Activated naive CD4-positive, alpha-beta T cell (primary cell): ENCODE measurements at regions not wholly inside any gene's neighbourhood (a gene's known extent, or its start where the extent isn't known, plus 50 kb on each side); places are given as distances from the start of the nearest gene placed in this dataset.
"Not testable (repeated sequence)": the region's sequence is repeated elsewhere in the genome, so short reads cannot be mapped to it uniquely, and the experiment has no call there.

Source experiments
- DNase-seq, 4 experiments: peaks; one replicate each; lab custom pipeline; 2025; lab: John Stamatoyannopoulos, UW

DNA sequence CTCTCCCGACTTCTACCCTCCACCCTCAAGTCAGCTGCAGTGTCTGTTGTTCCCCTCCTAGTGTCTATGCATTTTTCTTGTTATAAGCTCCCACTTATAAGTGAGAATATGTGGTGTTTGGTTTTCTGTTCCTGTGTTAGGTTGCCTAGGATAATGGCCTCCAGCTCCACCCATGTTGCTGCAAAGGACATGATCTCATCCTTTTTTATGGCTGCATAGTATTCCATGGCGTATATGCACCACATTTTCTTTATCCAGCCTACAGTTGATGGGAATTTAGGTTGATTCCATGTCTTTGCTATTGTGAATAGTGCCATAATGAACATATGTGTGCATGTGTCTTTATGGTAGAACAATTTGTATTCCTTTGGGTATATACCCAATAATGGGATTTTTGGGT lies 80.7 kb downstream of the SPTSSA start:
- not testable (repeated sequence) for DNase-seq

DNA sequence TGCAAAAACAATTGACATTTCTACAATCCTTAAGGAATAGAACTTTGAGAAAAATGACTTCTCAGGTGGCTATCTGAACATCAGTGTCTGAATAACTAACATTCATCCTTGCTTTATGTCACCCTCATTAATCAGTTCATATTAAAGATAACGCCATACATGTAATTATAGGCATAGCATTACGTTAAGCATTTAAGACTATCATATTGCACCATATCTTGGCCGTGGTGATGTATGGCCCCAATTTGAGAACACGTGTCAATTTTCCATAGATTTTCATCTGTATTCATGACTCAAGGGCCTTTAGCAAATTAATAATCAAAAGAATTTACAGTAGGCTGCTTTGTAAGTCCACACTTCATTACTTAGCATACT lies 81.6 kb downstream of the SPTSSA start:
- no peak for DNase-seq

GRCh38 chr14:34379816-34380470 lies 82.1 kb downstream of the SPTSSA start:
- no peak for DNase-seq

DNA sequence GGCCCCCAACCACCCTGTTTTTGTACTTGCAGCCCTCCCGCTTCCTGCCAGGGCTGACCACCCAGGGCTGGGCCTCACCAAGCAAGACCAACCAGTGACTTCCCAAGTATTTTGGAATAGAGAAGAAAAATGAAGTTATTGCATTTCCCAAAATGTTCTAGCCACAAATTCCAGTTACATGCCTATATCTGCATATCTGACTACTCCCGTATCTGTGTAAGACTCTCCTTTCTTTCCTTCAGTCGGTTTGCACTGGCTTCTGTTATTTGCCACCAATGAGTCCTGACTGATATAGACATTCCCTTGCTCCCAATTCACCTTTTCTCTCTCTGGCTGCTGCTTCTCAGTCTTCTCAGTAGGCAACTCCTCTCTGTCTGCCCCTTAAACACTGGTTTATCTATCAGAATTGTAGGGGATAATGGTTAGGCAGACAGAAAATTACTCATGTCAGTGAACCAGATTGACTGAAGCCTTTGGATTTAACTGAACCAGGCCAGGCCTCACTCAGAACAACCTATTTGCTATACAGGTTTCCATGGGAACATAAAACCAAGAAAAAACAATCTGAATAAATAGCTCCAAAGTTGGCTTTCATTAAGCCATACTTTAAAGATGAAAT lies 85.3 kb downstream of the SPTSSA start:
- no peak for DNase-seq

DNA sequence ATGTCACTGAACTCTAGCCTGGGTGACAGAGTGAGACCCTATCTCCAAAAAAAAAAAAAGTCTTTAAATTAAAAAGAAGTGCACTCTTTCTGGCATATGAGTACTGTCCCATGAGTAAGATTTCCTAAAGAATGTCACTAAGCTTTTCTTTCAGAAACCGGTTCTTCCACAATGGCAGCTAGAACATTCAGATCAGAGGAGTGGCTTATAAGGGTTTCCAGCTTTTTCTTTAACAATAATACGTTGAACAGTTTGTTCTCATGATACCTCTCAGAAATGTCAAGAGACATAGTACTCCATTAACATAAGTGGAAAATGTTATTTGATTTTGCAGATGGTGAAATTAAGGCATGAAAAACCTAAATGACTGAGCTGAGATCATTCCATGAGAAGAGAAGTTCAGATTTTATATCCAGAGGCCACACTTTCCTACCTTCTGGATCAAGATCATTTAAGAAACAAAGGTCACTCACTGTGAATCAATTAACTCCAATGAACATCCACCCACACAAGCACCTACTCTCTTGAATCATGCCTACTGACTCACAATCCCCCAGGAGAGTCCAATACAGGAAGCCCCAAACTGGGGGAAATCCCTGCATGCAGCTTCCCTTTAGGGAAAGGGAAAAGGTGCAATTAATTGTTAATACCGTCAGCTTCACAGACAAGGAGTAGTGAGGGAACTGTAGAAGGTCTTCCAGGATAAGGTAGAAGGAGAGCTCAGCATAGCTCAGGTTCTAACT lies 86.9 kb downstream of the SPTSSA start:
- no peak for DNase-seq

DNA sequence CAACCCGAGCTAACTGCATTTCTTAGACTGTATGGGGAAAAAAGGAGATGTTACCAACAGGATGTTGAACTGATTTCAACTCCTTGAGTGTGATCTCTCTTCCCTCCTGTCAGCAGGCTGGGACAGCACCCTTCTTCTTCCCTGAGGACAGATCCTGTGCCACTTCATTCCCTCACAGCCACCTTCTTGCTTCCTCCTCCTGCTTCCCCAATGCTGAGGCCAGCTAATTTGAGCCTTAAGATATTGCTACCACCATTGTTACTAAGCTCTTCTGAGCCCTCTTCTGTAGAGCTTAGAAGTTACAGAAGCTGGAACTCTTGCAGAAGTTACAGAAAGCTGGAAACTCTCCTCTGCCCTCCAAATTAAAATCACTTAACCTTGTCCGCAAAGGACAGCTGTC lies 88.8 kb downstream of the SPTSSA start:
- no peak for DNase-seq

DNA sequence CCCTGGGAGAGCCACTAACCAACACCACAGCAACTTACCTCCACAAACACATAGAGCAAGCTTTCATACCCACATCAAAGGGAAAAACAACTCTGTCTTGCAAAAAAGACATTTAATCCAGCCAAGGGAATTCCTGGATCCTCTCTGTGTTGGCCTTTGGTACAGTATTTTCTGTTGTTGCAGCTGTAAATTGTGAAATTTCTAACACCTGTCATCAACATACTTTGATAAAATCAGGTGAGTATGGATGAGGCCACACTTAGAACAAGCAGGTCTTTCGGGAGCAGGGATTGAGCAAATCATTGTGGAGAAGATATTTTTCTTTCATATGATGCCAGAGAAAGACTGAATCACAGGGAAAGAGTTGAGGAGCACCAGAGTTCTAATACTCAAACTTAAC lies 89.3 kb downstream of the SPTSSA start:
- no peak for DNase-seq

- DNase-seq = no peak
Measured at GRCh38 chr14:34369648-34370030, 92.4 kb downstream of the SPTSSA start.

GRCh38 chr14:34368971-34369647 lies 92.9 kb downstream of the SPTSSA start:
- DNase-seq = no peak

GRCh38 chr14:34368115-34368970 lies 93.7 kb downstream of the SPTSSA start:
- no peak for DNase-seq

DNA sequence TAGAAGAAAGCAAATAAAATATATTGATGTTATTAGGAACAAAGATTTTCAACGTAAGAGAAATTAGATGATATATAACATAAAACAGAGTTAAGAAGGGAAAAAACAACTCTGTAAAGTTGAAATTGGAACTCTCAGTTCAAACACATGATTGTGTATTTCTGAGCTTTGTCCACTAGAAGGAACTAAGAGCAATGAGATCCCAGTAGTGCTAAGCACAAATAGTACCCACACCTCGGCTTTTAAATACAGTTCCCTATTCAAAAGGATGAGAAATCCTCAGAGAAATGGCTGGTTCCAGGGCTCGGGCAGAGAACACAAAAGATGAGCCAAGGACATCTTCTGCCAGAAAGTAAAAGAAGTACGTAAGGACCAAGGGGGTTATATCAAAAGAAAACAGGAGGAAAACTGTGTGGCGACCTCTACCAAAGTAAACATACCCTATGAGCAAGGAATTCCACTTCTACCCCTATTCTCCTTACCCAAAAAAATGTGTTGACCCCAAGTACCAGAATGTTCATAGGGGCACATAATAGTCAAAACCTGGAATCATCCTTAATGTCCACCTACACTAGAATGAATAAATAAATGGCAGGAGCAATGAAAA lies 96.6 kb downstream of the SPTSSA start:
- no peak for DNase-seq

DNA sequence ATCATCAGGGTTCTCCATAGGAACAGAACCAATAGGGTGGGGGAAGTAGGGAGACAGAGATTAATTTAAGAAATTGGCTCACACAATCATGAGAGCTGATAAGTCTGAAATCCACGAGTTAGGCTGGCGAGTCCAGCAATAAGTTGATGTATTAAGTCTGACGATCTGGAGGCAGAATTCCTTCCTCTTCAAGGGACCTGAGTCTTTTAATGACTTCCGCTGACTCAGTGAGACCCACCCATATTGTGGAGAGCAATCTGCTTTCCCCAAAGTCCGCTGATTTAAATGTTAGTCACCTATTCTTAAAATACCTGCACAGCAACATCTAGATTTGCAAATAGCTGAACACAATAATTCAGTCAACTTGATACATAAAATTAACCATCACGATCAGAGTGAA lies 97.8 kb downstream of the SPTSSA start:
- no peak for DNase-seq

- no peak for DNase-seq
Measured at GRCh38 chr14:34363733-34364134, 98.3 kb downstream of the SPTSSA start.

- DNase-seq = no peak
Measured at GRCh38 chr14:34362641-34363251, 99.3 kb downstream of the SPTSSA start.

GRCh38 chr14:34361504-34362011 lies 100.5 kb downstream of the SPTSSA start:
- DNase-seq = no peak

DNA sequence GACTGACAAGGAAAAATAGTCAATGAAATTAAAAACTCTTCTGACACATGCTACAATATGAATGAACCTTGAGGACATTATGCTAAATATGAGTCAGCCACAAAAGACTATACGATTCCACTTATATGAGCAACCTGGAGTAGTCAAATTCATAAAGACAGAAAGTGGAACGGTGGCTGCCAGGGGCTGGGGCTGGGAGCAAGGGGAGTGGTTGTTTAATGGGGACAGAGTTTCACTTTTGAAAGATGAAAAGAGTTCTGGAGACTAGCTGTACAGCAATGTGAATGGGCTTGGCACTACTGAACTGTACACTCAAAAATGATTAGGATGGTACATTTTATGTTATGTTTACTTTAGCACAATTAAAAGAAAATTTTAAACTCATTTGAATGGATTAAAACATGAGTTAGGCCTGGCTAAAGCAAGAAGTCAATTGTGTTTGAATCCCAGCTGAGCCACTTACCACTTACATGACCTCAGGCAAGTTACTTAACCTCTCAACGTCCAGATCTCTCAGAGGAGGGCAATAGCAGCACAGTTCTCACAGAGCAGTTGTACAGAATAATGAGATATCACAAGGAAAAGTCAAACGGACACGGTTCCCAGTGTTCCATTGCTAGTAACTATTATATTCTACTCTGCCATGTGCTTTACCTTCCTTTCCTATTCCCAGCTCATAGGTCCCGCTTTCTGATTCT lies 102.5 kb downstream of the SPTSSA start:
- no peak for DNase-seq

- DNase-seq = no peak
Measured at GRCh38 chr14:34356264-34356654, 105.8 kb downstream of the SPTSSA start.

DNA sequence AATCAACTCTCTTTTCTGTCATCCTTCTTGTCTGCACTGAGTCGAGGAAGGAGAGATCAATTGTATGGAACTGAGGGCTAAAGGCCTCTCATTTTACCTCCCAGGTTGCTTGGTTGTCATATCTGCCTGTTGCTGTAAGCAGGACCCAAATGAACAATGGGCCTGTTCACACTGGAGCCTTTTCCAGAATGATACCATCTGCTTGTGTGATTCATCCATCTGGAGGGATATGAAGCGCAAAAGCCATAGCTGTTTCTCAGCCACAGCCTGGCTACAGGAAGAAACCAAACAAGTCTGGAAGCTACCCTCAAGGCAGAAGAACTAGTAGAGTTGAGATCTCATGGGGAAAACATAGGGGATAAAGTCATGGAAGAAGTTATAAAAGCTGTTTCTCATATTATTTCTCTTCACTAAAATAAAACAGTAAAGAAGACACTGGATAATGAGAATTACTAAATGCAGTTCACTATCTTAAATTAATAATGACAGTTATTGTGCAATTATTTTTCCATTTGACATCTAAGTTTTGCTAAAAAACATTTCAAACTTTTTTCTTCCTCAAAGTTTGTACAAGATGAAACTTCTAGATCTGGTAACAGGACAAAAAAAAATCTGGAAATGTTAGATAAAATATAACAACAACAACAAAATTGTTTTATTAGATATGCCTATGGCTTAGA lies 106.3 kb downstream of the SPTSSA start:
- DNase-seq = no peak

- no peak for DNase-seq
Measured at GRCh38 chr14:34354556-34354955, 107.5 kb downstream of the SPTSSA start.

DNA sequence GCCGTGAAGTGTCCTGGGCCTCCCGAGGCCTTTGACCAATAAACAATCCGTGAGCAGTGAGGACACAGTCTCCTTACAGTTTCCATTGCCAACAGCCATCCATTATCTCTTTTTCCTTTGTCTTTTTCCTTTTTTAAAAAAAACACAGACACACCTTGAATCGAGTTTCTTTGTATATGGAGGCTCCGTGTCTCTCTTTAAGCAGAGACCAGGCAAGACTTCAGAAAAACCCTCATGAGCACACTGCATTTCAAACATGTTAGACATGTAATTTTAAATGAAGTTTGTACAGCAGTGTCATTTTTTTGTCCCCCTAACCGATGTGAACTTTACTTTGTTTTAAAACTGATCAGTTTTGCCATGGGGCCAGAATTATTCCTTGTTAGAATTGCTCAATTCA lies 111.1 kb downstream of the SPTSSA start:
- DNase-seq = no peak
